ENCODE measurements at regions not wholly inside any gene's neighbourhood (a gene's known extent, or its start where the extent isn't known, plus 50 kb on each side); places are given as distances from the start of the nearest gene placed in this dataset.

DNA sequence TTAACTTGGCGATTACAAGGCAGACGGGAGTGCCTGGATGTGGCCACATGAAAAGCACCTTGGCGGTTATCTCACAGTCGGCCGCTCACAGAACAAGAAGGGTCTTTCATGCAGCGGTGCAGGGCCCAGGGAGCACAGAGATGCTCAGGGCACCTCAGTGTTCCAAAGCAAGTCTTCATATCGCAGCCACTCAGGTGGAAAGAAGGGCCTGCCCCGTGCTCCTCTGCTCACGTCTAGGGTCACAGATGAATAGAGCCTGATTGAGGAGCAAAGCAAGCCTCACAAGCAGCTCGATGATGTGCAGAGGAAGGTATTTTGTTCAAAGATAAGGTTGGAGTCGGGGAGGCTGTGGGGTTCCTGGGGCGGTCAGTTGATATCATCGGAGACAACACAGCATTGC lies 297.8 kb downstream of the WDR11 start:
- in situ Hi-C loops (cut with HindIII; ENCODE audit: low sequenced_read_pairs), result no loop called here
- DNase-seq (ENCODE audit: low spot score), result no peak

DNA sequence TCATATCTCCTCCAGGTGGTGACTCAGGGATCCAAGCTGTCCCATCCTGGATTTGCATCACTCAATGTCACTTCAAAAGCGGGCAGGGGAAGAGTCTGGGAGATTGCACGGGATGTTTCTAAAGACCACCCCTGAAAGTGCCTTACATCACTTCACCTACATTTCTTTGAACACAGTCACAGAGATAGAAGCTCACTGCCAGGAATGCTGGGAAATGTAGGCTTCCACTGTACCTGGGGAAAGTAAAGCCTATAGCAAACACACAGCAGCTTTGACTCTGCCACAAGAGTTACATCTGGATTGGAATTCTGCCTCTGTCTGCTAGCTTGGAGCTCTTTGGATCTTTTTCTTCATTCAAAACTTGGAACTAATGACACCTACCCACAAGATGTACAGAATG lies 300.9 kb downstream of the WDR11 start:
- in situ Hi-C loops (cut with HindIII; ENCODE audit: low sequenced_read_pairs), result no loop called here
- no peak for DNase-seq (ENCODE audit: low spot score)

DNA sequence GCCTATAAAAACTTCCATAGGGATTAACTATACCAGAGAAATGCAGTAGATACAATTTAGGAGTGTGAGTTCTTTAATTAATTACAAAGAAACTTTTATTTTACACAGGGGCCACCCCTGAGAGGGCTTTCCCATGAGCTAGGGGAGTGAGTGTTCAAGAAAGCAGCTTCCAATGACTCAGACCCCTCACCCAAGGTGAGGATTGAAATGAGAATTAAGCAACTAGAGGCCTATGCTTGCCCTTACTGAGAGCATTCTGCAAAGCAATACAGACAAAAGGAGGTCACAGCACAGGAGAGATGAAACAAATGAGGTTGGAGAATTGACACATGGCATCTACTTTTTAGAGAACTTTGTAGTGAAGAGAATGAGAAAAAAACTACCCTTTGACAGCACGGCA lies 301.8 kb downstream of the WDR11 start:
- in situ Hi-C loops (cut with HindIII; ENCODE audit: low sequenced_read_pairs), result no loop called here
- DNase-seq (ENCODE audit: low spot score), result no peak

DNA sequence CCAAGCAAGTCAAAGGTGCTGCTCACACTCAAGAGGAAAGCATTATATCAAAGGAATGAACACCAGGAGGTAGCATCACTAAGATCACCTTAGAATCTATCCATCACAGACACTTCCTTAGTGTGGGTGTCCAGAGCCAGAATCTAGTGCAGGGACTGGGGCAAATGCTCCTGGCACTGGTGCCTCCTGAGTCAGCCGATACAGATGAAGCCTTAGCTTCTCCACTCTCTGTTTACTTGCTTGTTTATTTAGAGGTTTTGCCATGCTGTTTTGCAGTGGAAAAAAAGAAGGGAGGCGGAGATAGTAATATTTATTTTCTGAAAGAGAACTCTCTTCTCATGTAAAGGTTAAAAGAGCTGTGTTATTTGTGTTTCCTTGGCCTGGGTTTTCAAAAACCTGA lies 303.1 kb downstream of the WDR11 start:
- no peak for DNase-seq (ENCODE audit: low spot score)
- in situ Hi-C loops (cut with HindIII; ENCODE audit: low sequenced_read_pairs), result no loop called here

DNA sequence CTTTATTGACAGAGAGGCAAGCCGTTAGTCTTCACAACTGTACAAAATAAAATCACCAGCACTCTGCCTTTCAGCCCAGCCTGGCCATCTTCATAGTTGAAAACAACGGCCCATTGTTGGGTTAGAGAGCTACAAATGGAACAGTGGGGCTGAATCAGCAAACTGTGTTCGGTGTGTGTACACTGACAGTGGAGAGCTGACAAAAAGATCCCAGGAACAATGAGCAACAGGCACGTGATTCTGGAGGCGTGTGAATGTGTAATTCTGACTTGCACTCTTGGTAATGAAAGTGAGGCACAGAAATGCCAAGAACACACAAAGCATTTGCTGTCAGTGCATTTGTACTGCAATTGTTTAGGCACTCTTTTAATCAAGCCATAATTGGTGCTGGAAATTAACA lies 303.7 kb downstream of the WDR11 start:
- in situ Hi-C loops (cut with HindIII; ENCODE audit: low sequenced_read_pairs), result no loop called here
- DNase-seq (ENCODE audit: low spot score), result no peak

DNA sequence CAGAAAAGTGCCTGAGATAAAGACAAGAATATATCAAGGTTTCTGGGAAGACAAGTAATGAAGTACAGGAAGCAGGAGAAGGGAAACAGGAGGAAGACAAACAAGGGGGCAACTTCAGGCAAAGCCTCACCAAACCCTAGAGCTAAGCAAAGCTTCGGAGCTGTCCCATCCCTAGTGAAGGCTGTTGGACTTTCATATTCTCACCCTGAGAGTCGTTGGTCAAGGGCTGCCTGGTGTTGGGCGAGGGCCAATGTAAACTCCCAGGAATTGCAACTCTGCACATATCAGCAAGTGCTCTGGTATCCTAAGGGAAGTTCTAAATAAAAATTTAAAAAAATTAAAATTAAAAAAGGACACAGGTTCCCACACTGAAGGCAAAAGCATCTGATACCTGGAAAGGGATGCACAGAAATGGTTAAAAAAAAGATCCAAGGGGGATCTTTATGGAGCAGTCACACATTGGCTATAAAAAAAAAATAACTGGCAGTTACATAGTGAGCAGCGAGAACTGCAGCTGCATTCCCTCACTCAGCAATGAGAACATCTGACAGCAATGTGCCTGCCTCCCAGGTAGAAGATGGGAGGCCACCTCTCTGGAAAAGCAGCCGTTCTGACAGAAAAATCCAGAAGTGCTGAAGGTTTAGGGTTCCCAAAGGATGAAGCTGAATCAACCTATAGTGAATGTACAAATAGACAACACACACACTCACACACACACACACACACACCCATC lies 304.7 kb downstream of the WDR11 start:
- in situ Hi-C loops (cut with HindIII; ENCODE audit: low sequenced_read_pairs), result no loop called here
- no peak for DNase-seq (ENCODE audit: low spot score)

DNA sequence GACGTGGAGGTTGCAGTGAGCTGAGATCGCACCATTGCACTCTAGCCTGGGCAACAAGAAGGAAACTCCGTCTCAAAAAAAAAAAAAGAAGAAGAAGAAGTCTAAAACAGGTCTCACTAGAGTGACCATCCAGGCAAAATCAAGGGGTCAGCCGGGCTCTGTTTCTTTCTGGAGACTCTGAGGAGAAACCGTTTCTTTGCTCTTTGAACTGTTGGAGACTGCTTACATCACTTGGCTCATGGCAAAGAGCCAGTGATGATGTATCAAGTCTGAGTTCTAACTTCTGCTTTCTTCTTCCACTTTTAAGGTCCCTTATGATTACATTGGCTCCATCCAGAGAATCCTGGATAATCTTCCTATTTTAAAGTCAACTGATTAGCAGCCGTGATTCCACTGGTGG lies 306.8 kb downstream of the WDR11 start:
- no peak for DNase-seq (ENCODE audit: low spot score)
- in situ Hi-C loops (cut with HindIII; ENCODE audit: low sequenced_read_pairs), result no loop called here

DNA sequence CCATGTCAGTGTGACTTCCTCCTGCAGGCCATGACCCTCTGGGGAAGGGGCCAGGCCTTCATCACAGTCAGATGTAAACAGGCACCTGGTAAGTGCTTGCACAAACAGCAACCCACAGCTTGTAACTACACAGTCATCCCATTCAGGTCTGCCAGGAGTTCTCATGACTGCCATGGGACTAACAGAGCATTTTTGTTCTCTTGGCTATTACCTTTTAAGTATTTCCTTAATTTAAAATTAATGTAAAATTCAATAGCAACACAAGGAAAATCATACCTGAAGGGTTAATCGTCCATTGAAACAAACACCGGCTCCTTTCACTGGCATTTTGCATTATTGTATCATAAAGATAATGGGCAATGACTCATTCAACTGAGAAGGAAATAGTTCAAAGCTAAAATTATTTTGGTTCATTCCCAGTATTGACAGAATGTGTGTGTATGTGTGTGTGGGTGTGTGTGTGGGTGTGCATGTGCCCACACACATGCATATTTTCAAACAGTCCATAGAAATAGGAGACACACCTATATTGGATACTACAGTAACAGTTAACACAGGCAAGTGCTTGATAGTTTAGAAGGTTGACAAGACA lies 307.9 kb downstream of the WDR11 start:
- DNase-seq (ENCODE audit: low spot score), result no peak
- in situ Hi-C loops (cut with HindIII; ENCODE audit: low sequenced_read_pairs), result no loop called here

DNA sequence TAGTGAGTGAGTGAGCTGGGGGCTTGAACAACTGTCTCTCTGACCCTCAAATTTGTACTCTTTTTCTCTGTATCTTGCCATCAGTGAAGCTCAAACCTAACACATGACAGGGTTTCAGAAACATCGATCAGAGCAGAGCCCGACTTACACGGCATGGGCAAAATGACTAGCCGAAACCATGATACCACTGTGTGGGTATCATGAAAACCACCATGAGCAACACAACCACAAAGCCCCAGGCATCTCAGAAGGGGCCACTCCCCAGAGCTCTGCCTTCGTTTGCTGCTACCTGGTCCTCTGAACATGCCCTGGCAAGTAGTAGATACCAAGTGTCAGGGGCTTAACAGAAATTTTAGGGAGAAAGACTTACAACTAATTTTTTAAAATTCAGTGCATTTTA lies 308.5 kb downstream of the WDR11 start:
- no peak for DNase-seq (ENCODE audit: low spot score)
- in situ Hi-C loops (cut with HindIII; ENCODE audit: low sequenced_read_pairs), result no loop called here

DNA sequence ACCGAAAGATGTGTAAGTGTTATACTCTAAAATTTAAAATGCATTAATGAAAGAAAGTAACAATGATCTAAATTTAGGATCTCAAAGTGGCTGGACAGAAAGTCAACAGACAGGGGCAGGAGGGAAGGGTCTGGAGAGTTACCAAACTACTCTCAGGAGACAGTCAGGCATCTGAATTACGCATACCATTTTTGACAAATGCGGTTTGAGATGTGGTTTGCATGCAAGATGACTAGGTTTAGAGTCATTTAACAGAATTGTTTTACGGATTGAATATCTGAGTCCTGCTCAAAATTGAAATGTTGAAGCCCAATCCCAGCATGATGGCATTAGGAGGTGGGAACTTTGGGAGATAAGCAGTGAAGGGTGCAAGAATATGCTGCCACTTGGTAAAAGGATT lies 314.1 kb downstream of the WDR11 start:
- no peak for DNase-seq (ENCODE audit: low spot score)

DNA sequence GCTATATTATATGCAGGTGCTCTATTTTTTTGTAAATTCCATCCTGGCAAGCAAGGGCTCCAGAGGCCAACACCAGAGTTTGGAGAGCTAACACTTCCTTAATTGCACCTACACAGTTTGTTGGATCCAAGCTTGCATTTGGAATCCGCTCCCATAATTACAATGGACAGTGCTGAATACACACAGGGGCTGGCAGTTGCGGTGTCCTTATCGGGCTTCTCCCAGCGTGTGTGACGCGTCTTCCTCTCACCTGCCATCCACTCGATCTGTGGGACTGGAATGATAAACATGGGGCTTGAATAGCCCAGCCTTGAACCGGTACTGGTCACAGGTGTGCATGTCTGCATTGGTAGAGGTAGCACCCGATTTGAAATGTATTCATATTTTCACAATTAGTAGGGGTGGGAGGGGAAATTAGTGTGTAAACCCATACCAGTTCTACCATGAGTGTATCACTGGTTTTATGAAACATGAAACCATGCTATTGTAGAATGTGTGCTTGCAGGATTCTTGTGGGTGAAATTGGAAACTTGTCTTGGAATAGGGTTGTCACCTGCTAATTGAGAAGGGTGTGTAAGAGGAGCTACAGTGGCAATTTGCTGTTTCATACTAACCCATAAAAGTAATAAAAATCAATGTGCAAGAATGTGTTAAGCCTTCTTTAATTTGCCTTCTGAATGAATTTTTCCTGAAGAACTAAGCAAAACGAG lies 316.5 kb downstream of the WDR11 start:
- no peak for DNase-seq (ENCODE audit: low spot score)
- in situ Hi-C loops (cut with HindIII; ENCODE audit: low sequenced_read_pairs), result no loop called here

More for the DNA sequence above, 314.1 kb downstream of the WDR11 start:
- in situ Hi-C loops (cut with HindIII; ENCODE audit: low sequenced_read_pairs), result no loop called here

DNA sequence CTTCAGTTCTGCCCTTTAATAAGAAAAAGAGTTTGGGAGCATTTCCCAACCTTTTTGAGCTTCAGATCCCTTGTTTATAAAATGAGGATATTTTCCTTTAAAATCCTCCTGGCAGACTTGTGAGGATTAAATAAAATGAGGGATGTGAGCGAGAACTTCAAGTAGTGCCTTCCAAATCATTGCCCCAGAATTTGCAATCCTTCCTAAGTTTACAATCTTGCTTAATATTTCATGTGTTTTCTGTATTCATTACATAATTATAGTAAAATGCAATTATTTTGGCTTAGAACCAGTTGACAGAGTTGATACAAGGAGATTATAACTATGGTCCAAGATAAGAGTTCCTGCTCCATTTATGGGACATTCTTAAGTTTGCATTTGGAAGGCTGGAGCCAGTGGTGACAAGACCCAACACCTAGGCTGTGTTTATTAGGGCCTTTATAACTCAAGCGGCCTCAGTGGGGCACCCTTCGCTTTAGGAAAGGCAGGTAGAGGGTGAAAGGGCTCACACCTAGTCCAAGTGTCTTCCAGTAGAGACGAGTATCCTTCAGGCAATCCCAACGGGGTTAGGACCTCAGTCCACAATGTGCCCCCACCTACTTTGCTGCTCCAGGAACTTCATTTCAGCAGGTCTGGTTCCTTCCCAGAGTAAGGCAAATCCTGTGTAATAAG lies 317.5 kb downstream of the WDR11 start:
- DNase-seq (ENCODE audit: low spot score), result peak; percentile 14
- in situ Hi-C loops (cut with HindIII; ENCODE audit: low sequenced_read_pairs), result no loop called here

DNA sequence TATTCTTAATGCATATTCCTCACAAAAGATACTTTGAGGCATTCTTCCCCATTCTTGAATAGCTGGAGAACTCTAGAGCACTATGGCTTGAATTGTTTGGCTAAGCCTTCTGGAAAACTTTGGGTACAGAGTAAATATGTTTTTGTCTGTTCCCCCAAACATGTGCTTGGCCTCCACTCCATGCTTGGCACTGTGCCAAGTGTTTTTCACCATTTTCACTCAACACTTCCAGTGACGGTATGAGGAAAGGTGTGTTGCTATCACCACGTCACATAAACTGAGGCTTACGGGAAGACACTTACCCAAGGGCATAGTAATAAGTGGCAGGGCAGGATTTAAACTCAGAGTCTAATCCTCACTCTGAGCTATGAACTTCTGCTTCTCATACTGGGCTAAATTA lies 318.2 kb downstream of the WDR11 start:
- in situ Hi-C loops (cut with HindIII; ENCODE audit: low sequenced_read_pairs), result no loop called here
- no peak for DNase-seq (ENCODE audit: low spot score)

DNA sequence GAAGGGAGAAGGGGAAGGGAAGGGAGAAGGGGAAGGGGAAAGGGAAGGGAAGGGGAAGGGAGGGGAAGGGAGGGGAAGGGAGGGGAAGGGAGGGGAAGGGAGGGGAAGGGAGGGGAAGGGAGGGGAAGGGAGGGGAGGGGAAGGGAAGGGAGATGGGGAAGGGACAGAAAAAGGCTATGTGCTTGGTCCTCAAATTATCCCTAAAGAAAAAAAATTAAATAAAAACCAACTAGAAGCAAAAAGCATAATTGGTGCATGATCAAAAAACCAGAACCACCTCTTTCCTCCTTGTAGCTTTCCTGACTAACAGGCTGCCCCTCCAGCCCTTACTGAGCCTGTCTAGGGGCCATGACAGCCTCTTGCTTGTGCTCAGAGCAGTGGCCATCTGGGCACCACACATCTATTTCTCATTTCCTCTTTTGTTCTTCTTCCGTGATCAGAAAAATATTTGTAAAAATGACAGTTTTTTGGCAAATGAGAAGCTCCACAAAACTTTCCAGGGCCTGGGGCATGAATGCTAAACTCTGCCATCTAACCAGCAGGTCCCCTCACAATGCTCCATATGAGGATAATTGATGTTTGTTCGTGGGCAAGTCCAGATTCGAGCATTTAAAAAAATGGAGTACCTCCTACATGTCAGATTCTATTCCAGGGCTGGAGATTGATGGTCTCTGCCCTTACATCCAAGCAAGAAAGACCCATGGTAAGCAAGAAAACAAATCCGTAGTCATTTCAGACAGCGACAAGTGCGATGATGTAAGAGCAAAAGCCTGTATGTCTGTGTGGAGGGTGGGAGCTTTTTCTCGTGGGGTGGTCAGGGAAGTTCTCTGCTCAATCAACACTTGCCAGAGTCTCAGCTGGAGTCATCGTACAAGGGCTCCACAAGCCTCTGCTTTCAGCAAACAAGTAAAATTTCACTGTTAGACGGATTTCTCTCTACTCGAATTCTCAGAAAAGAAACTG lies 320.9 kb downstream of the WDR11 start:
- in situ Hi-C loops (cut with HindIII; ENCODE audit: low sequenced_read_pairs), result no loop called here

DNA sequence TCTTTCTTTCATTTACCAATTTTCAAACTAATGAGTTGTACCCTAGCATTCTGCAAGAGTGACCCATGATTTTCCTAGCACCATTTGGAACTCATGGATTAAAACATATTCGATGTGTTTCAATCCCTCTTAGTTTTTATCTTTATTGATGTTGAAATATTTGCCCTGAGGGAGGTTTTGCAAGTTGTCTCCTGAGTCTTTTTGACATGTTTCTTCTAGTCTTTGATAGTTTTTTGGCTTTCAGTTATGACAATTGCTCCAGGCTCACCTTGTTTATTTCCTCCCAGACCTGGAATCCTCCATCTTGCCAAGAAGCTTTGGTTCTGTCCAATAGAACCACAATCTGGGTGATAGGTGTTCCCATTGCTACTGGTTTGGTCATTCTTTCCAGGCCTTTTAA lies 327.8 kb downstream of the WDR11 start:
- no peak for DNase-seq (ENCODE audit: low spot score)
- in situ Hi-C loops (cut with HindIII; ENCODE audit: low sequenced_read_pairs), result no loop called here

More for the DNA sequence above, 320.9 kb downstream of the WDR11 start:
- no peak for DNase-seq (ENCODE audit: low spot score)

DNA sequence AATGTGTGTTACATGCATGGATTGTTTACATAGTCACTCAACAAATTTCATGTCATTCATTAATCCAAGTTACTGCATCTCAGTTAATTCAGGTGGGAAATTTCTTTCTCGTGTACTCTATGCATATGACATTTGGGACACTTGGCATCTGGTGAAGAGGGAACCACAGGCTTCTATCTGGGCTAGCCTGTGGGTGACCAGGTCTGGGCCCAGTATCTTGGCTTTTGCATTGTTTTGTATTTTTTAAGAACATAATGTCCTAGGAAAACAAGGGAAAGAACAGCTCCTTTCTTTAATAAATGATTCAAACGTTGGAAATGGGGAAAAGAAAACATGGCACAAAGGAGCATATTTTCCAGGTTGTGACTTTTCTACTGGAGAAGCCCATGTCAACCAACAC lies 331.1 kb downstream of the WDR11 start:
- no peak for DNase-seq (ENCODE audit: low spot score)
- in situ Hi-C loops (cut with HindIII; ENCODE audit: low sequenced_read_pairs), result no loop called here

DNA sequence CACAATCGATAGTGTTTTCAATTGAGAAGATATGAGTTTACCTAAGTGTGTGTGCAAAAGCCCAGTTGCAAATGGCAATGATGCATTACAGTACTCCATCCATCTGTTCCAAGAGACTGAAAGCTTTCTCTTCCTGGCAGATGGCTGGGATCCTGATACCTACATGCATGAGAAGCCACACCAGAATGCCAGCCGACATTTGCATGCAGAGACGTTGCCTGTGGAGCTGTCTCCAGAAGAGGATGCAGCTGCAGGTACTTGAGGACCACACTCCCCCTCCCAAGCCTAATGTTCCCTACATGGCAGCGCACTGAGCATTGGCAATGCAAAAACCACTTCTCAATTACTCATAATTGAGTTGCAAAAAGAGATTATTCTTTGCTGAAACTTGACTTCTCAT lies 332.1 kb downstream of the WDR11 start:
- DNase-seq (ENCODE audit: low spot score), result peak; percentile 50
- in situ Hi-C loops (cut with HindIII; ENCODE audit: low sequenced_read_pairs), result no loop called here

DNA sequence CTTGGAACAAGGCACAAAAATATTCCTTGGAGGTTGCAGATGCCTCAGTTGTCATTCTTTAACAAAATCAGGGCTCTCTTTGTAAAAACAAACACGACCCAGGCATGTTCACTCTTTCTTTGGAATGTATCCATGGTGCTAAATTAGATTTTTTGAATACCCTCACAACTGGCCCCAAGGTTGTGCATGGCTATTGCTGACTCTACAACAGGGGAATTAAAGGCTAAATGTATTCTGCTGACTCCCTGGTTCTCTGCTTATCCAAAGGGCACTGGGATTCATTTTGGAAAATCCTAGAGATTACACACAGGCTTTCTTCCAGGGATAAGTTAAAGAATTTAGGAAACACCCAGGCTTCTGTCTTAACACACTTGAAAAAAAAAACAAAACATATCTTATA lies 332.5 kb downstream of the WDR11 start:
- DNase-seq (ENCODE audit: low spot score), result no peak
- in situ Hi-C loops (cut with HindIII; ENCODE audit: low sequenced_read_pairs), result no loop called here

DNA sequence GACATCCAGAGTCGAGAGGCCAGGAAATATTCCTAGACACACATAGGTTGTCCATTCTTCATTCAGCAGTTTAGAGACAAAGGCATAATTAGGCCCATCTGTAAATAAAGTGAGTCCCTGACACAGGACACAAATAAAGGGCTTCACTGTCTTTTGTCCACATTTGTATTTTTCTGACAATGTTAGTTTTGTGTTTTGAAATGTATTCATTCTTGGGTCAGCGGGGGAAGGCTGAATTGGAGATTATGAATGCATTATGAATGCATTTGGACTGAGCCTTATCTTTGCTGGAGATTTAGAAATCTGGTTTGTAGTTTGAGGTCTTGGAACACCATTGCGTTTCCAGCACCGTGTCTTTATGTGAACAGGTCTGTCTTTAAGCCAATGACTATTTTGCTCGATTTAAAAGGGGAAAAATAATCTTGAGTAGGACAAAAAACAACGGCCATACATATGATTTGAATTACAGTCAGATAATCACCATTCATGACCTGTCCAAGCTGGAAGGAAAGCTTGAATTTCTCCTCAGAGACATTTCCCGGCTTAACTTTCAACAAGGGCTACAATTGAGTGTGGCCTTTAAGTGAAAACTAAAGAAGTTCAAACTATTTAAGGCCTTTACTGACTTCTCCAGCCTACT lies 334.8 kb downstream of the WDR11 start:
- no peak for DNase-seq (ENCODE audit: low spot score)
- in situ Hi-C loops (cut with HindIII; ENCODE audit: low sequenced_read_pairs), result no loop called here
